PC-9 (cell line): ENCODE measurements at regions not wholly inside any gene's neighbourhood (a gene's known extent, or its start where the extent isn't known, plus 50 kb on each side); places are given as distances from the start of the nearest gene placed in this dataset.

Source experiments
- BruUV-seq: library from RNA; stranded (reverse); fragments of 400-500 nt; replicated peaks from 2 replicates; lab custom pipeline; 2021; lab: Mats Ljungman, UMichigan
- CTCF ChIA-PET: fragments of 300-600 bp; sonication (Branson Sonifier 250); formaldehyde crosslinking; loops from one replicate; lab custom pipeline; 2022; ENCODE audit warnings: antibody characterized with exemption; lab: Charles Lee
- POLR2A ChIA-PET: fragments of 300-600 bp; sonication (Branson Sonifier 250); formaldehyde crosslinking; loops from one replicate; lab custom pipeline; 2022; ENCODE audit warnings: antibody characterized with exemption; ENCODE audit not compliant: unreplicated experiment; lab: Charles Lee
- DNase-seq, 2 experiments: peaks; one replicate each; pipeline versions ENCODE4 v3.0.0 to v3.0.0-alpha.2; 2015 to 2022; ENCODE audit warnings: mixed read lengths in 1 of 2
- H2AFZ ChIP-seq: fragments of 200-600 bp; sonication (generic); 2 replicates; pipeline ENCODE4 v1.8.1; 2017; ENCODE audit warnings: antibody characterized with exemption
- H3F3A ChIP-seq: fragments of 200-600 bp; sonication (generic); 2 replicates; pipeline ENCODE4 v1.8.1; 2017; ENCODE audit warnings: antibody characterized with exemption, mild to moderate bottlenecking, low read depth; ENCODE audit not compliant: insufficient read depth
- H3K27ac ChIP-seq: fragments of 200-600 bp; sonication (generic); 2 replicates; pipeline ENCODE4 v1.6.1; 2016; ENCODE audit warnings: mixed run types
- H3K27me3 ChIP-seq: fragments of 200-600 bp; sonication (generic); 2 replicates; pipeline ENCODE4 v1.6.1; 2016; ENCODE audit warnings: low read depth, mixed run types; ENCODE audit not compliant: insufficient read depth
- H3K36me3 ChIP-seq: fragments of 200-600 bp; sonication (generic); 2 replicates; pipeline ENCODE4 v1.6.1; 2016; ENCODE audit warnings: low read depth, mixed run types
- H3K4me1 ChIP-seq: fragments of 200-600 bp; sonication (generic); replicated peaks from 2 replicates; pipeline ENCODE4 v1.6.1; 2016; ENCODE audit warnings: mixed run types; ENCODE audit not compliant: insufficient read depth
- H3K4me2 ChIP-seq: fragments of 200-600 bp; sonication (generic); 2 replicates; pipeline ENCODE4 v1.6.1; 2017; ENCODE audit warnings: mixed run types
- H3K4me3 ChIP-seq: fragments of 200-600 bp; sonication (generic); 2 replicates; pipeline ENCODE4 v1.6.1; 2016; ENCODE audit warnings: mixed run types
- H3K79me2 ChIP-seq: fragments of 200-600 bp; sonication (generic); 2 replicates; pipeline ENCODE4 v1.6.1; 2017; ENCODE audit warnings: low read depth, mixed run types
- H3K9me2 ChIP-seq: fragments of 200-600 bp; sonication (generic); 2 replicates; pipeline ENCODE4 v1.8.1; 2017; ENCODE audit warnings: mild to moderate bottlenecking; ENCODE audit not compliant: insufficient read depth
- H3K9me3 ChIP-seq: fragments of 200-600 bp; sonication (generic); 2 replicates; pipeline ENCODE4 v1.8.1; 2016; ENCODE audit warnings: low read depth; ENCODE audit not compliant: insufficient read depth
- H4K20me1 ChIP-seq: fragments of 200-600 bp; sonication (generic); 2 replicates; pipeline ENCODE4 v1.8.1; 2017; ENCODE audit not compliant: insufficient read depth
- EZH2 ChIP-seq: fragments of 200-600 bp; sonication (generic); IDR thresholded peaks from 2 replicates; pipeline ENCODE4 v1.8.0; 2017; ENCODE audit warnings: antibody characterized with exemption, low read depth
- intact Hi-C: fragments of 100-400 bp; cut with micrococcal nuclease; formaldehyde crosslinking; loops from one replicate; pipeline ENCODE4 v1.10.0; 2022; ENCODE audit not compliant: unreplicated experiment
- TF ChIP-seq, protein P1 (sequence below): fragments of 200-600 bp; sonication (generic); conservative IDR thresholded peaks from 2 replicates; pipeline ENCODE4 v1.6.1; 2017; ENCODE audit warnings: mixed run types, antibody characterized with exemption, mild to moderate bottlenecking, moderate library complexity

DNA sequence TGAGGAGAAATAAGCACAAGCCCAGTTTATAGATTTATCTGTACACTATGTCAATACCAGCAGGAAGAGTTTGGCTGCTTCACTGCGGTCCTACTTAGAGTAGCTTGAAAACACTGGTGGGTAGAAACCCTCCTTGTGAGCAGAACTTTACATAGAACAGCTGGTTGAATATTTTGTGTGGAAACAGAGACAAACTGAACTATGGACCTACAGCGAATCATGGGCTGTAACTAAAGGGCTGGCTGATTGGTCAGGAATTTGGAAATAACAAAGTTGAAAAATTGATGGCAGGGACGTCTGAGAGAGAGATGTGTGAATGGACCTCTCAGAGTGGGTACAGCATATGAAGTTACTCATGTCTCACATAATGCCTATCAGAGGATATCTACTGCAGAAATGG is 392.5 kb downstream of the MAN2A1 start:
- no peak overlapping the region for H3K4me2 ChIP-seq
- H3K4me1 ChIP-seq, result no peaks in the 10 kb centered on the region
- no peak for TF ChIP-seq EZH2
- TF ChIP-seq, protein P1, sequence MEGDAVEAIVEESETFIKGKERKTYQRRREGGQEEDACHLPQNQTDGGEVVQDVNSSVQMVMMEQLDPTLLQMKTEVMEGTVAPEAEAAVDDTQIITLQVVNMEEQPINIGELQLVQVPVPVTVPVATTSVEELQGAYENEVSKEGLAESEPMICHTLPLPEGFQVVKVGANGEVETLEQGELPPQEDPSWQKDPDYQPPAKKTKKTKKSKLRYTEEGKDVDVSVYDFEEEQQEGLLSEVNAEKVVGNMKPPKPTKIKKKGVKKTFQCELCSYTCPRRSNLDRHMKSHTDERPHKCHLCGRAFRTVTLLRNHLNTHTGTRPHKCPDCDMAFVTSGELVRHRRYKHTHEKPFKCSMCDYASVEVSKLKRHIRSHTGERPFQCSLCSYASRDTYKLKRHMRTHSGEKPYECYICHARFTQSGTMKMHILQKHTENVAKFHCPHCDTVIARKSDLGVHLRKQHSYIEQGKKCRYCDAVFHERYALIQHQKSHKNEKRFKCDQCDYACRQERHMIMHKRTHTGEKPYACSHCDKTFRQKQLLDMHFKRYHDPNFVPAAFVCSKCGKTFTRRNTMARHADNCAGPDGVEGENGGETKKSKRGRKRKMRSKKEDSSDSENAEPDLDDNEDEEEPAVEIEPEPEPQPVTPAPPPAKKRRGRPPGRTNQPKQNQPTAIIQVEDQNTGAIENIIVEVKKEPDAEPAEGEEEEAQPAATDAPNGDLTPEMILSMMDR, result no peak
- no TSS peak for BruUV-seq
- H3K9me3 ChIP-seq, result no peaks in the 10 kb centered on the region
- intact Hi-C loops, result no loop called here
- no peak overlapping the region for H3K27ac ChIP-seq
- H3K27me3 ChIP-seq, result no peaks in the 10 kb centered on the region
- H3K9me2 ChIP-seq, result no peaks in the 10 kb centered on the region
- H3K36me3 ChIP-seq, result no peaks in the 10 kb centered on the region
- H3F3A ChIP-seq, result no peaks in the 10 kb centered on the region
- H4K20me1 ChIP-seq, result no peaks in the 10 kb centered on the region
- H2AFZ ChIP-seq, result no peak overlapping the region
- ChIA-PET CTCF (no interaction called here), POLR2A (no interaction called here)
- DNase-seq, result no peak
- H3K79me2 ChIP-seq, result no peaks in the 10 kb centered on the region
- H3K4me3 ChIP-seq, result no peak overlapping the region

- Histone ChIP-seq H3F3A (no peaks in the 10 kb centered on the region), H3K9me2 (no peaks in the 10 kb centered on the region), H3K79me2 (no peaks in the 10 kb centered on the region), H3K36me3 (no peaks in the 10 kb centered on the region), H3K4me2 (no peak overlapping the region), H4K20me1 (no peaks in the 10 kb centered on the region), H3K27me3 (no peaks in the 10 kb centered on the region), H3K4me1 (no peaks in the 10 kb centered on the region), H3K4me3 (no peak overlapping the region), H2AFZ (no peak overlapping the region), H3K27ac (no peak overlapping the region), H3K9me3 (no peaks in the 10 kb centered on the region)
- no TSS peak for BruUV-seq
- TF ChIP-seq, protein P1, result no peak
- no peak for TF ChIP-seq EZH2
- intact Hi-C loops, result no loop called here
- ChIA-PET POLR2A (no interaction called here), CTCF (no interaction called here)
- no peak for DNase-seq
These were observed 393.1 kb downstream of the MAN2A1 start for GRCh38 chr5:110082863-110083262.

GRCh38 chr5:110085826-110086225 is 396.1 kb downstream of the MAN2A1 start:
- no TSS peak for BruUV-seq
- no peaks in the 10 kb centered on the region for H3K9me2 ChIP-seq
- H3F3A ChIP-seq, result no peaks in the 10 kb centered on the region
- no peak overlapping the region for H3K27ac ChIP-seq
- intact Hi-C loops, result no loop called here
- TF ChIP-seq EZH2, result no peak
- TF ChIP-seq, protein P1, result no peak
- no peak overlapping the region for H2AFZ ChIP-seq
- no peak overlapping the region for H3K4me3 ChIP-seq
- no peaks in the 10 kb centered on the region for H4K20me1 ChIP-seq
- H3K9me3 ChIP-seq, result no peaks in the 10 kb centered on the region
- DNase-seq, result no peak
- POLR2A ChIA-PET, result no interaction called here
- H3K36me3 ChIP-seq, result no peaks in the 10 kb centered on the region
- no peak overlapping the region for H3K4me2 ChIP-seq
- H3K4me1 ChIP-seq, result no peaks in the 10 kb centered on the region
- CTCF ChIA-PET, result no interaction called here
- H3K79me2 ChIP-seq, result no peaks in the 10 kb centered on the region
- no peaks in the 10 kb centered on the region for H3K27me3 ChIP-seq
